HL-60 (cell line): ENCODE measurements at regions not wholly inside any gene's neighbourhood (a gene's known extent, or its start where the extent isn't known, plus 50 kb on each side); places are given as distances from the start of the nearest gene placed in this dataset.

ENCODE experiments used
- DNase-seq, 2 experiments: peaks; one replicate each; pipeline ENCODE4 v3.0.0-alpha.2; 2010 to 2020; ENCODE audit warnings: low read depth in 1 of 2, low spot score in 1 of 2
- H3K27ac ChIP-seq: fragments of 250-450 bp; sonication (Bioruptor Pico); replicated peaks from 2 replicates; pipeline ENCODE4 v1.5.1; 2020; ENCODE audit warnings: mild to moderate bottlenecking, moderate library complexity
- H3K27me3 ChIP-seq: fragments of 250-450 bp; sonication (Bioruptor Pico); 2 replicates; pipeline ENCODE4 v1.5.1; 2021; ENCODE audit warnings: mild to moderate bottlenecking, moderate library complexity; ENCODE audit not compliant: insufficient read depth, poor library complexity, severe bottlenecking
- H3K4me3 ChIP-seq: replicated peaks from 2 replicates; pipeline ENCODE4 v1.5.1; 2011; ENCODE audit warnings: mild to moderate bottlenecking, control low read depth, low read length; ENCODE audit not compliant: insufficient read depth
- GABPA ChIP-seq: IDR thresholded peaks from 2 replicates; pipeline ENCODE4 v1.6.1; 2012; ENCODE audit warnings: low read depth
- POLR2AphosphoS5 ChIP-seq: IDR thresholded peaks from 2 replicates; pipeline ENCODE4 v1.6.1; 2012; ENCODE audit warnings: low read depth
- SPI1 ChIP-seq: IDR thresholded peaks from 2 replicates; pipeline ENCODE4 v1.6.1; 2012; ENCODE audit warnings: low read depth, mild to moderate bottlenecking, borderline replicate concordance
- TF ChIP-seq, protein P1 (sequence below): IDR thresholded peaks from 2 replicates; pipeline ENCODE4 v1.6.1; 2012; ENCODE audit warnings: low read depth; ENCODE audit not compliant: insufficient replicate concordance
- TF ChIP-seq, protein P2 (sequence below): IDR thresholded peaks from one replicate; pipeline ENCODE4 v1.5.1; 2011; ENCODE audit warnings: low read length, control low read depth, inconsistent platforms; ENCODE audit not compliant: insufficient read depth

DNA sequence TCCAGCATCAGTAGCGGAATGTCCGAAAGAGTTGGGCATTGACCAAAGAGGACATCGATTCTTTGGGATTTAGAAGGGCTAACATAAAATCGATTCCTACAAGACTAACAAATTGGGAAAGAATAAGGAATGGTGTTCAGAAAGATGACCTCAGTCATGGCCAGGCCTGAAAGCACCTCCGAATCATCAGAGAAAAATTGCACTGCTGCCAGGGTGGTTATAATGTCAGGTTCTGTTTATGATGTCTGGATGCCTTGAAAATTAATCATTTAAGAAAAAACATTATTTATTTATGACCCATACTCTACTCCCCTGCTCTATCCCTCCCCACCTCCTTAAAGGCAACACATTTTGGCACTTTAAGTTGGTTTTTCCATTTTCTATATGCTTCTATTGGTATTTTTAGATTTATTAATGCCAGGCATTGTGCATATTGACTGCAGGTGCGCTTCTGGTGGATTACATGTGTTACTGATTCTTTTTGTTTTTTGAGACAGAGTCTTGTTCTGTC, 104.7 kb downstream of the MYCN start:
- H3K27ac ChIP-seq: no peak overlapping the region
- H3K4me3 ChIP-seq: no peak overlapping the region
- DNase-seq: no peak
- TF ChIP-seq, protein P1, sequence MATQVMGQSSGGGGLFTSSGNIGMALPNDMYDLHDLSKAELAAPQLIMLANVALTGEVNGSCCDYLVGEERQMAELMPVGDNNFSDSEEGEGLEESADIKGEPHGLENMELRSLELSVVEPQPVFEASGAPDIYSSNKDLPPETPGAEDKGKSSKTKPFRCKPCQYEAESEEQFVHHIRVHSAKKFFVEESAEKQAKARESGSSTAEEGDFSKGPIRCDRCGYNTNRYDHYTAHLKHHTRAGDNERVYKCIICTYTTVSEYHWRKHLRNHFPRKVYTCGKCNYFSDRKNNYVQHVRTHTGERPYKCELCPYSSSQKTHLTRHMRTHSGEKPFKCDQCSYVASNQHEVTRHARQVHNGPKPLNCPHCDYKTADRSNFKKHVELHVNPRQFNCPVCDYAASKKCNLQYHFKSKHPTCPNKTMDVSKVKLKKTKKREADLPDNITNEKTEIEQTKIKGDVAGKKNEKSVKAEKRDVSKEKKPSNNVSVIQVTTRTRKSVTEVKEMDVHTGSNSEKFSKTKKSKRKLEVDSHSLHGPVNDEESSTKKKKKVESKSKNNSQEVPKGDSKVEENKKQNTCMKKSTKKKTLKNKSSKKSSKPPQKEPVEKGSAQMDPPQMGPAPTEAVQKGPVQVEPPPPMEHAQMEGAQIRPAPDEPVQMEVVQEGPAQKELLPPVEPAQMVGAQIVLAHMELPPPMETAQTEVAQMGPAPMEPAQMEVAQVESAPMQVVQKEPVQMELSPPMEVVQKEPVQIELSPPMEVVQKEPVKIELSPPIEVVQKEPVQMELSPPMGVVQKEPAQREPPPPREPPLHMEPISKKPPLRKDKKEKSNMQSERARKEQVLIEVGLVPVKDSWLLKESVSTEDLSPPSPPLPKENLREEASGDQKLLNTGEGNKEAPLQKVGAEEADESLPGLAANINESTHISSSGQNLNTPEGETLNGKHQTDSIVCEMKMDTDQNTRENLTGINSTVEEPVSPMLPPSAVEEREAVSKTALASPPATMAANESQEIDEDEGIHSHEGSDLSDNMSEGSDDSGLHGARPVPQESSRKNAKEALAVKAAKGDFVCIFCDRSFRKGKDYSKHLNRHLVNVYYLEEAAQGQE: no peak
- TF ChIP-seq GABPA (no peak), SPI1 (no peak), POLR2AphosphoS5 (no peak)
- TF ChIP-seq, protein P2, sequence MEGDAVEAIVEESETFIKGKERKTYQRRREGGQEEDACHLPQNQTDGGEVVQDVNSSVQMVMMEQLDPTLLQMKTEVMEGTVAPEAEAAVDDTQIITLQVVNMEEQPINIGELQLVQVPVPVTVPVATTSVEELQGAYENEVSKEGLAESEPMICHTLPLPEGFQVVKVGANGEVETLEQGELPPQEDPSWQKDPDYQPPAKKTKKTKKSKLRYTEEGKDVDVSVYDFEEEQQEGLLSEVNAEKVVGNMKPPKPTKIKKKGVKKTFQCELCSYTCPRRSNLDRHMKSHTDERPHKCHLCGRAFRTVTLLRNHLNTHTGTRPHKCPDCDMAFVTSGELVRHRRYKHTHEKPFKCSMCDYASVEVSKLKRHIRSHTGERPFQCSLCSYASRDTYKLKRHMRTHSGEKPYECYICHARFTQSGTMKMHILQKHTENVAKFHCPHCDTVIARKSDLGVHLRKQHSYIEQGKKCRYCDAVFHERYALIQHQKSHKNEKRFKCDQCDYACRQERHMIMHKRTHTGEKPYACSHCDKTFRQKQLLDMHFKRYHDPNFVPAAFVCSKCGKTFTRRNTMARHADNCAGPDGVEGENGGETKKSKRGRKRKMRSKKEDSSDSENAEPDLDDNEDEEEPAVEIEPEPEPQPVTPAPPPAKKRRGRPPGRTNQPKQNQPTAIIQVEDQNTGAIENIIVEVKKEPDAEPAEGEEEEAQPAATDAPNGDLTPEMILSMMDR: no peak
- H3K27me3 ChIP-seq: no peaks in the 10 kb centered on the region

DNA sequence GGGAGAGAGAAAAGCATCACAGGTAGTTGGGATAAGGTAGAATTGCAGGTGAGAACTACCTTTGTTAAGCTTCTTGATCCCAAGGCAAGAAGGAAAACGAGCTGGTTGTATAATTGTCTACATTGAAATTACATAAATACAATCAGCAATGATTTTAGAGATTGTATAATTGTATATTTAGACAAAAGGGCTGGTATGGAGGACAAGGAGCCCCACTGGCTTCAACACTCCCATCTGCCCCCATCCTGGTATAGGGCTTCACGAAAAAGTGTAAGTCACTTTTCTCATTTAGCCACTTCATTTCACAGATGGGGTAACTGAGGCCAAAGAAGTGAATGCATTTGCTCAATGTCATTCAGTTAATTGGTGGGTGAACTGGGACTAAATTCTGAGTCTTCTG, 103.3 kb downstream of the MYCN start:
- no peak overlapping the region for H3K27ac ChIP-seq
- H3K4me3 ChIP-seq: no peak overlapping the region
- no peaks in the 10 kb centered on the region for H3K27me3 ChIP-seq
- no peak for DNase-seq
- TF ChIP-seq POLR2AphosphoS5 (no peak), GABPA (no peak), SPI1 (no peak)
- TF ChIP-seq, protein P2: no peak
- TF ChIP-seq, protein P1: no peak

DNA sequence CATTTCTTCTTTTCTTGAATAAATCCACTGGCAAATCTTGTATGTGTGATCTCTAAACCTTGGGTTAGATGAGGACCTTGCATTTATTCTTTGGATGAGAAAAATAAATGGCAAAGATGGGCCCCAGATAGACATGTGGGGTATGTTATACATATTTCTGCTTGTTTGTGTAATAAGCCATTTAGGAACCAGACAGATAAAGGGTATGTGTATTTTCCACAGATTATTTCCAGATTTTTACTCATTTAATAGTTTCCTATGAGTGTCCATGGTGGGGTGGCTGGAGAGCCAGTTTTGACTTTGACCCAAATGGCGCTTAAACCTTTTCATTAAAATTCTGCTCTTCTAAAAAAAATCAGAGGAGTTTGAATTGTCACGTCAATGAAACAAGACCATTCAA, 102.8 kb downstream of the MYCN start:
- TF ChIP-seq GABPA (no peak), SPI1 (no peak), POLR2AphosphoS5 (no peak)
- TF ChIP-seq, protein P2: no peak
- TF ChIP-seq, protein P1: no peak
- no peak for DNase-seq
- no peaks in the 10 kb centered on the region for H3K27me3 ChIP-seq
- H3K4me3 ChIP-seq: no peak overlapping the region
- H3K27ac ChIP-seq: no peak overlapping the region
